OCI-LY3 (cell line): ENCODE measurements at regions not wholly inside any gene's neighbourhood (a gene's known extent, or its start where the extent isn't known, plus 50 kb on each side); places are given as distances from the start of the nearest gene placed in this dataset.

Experiments
- EZH2phosphoT487 ChIP-seq: fragments of 200-600 bp; shearing (Covaris generic); IDR thresholded peaks from 2 replicates; pipeline ENCODE4 v1.6.1; 2018; ENCODE audit warnings: antibody characterized with exemption, mixed run types, low read depth
- TF ChIP-seq, protein P1 (sequence below): fragments of 200-600, 300-600 bp; sonication (generic); IDR thresholded peaks from 2 replicates; pipeline ENCODE4 v1.5.1; 2014; ENCODE audit warnings: antibody characterized with exemption, low read length, low read depth

- TF ChIP-seq, protein P1, sequence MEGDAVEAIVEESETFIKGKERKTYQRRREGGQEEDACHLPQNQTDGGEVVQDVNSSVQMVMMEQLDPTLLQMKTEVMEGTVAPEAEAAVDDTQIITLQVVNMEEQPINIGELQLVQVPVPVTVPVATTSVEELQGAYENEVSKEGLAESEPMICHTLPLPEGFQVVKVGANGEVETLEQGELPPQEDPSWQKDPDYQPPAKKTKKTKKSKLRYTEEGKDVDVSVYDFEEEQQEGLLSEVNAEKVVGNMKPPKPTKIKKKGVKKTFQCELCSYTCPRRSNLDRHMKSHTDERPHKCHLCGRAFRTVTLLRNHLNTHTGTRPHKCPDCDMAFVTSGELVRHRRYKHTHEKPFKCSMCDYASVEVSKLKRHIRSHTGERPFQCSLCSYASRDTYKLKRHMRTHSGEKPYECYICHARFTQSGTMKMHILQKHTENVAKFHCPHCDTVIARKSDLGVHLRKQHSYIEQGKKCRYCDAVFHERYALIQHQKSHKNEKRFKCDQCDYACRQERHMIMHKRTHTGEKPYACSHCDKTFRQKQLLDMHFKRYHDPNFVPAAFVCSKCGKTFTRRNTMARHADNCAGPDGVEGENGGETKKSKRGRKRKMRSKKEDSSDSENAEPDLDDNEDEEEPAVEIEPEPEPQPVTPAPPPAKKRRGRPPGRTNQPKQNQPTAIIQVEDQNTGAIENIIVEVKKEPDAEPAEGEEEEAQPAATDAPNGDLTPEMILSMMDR: no peak
- TF ChIP-seq EZH2phosphoT487: no peak
Measured at GRCh38 chr2:123747326-123747725, 277.8 kb upstream of the CNTNAP5 start.
